IPS-20b (cell line): ENCODE measurements at regions not wholly inside any gene's neighbourhood (a gene's known extent, or its start where the extent isn't known, plus 50 kb on each side); places are given as distances from the start of the nearest gene placed in this dataset.

Experiments used
- H3K27ac ChIP-seq: one replicate; pipeline ENCODE4 v1.5.1; 2013; ENCODE audit warnings: low read length
- H3K27me3 ChIP-seq: 2 replicates; pipeline ENCODE4 v1.6.1; 2013; ENCODE audit warnings: mild to moderate bottlenecking, low read length, inconsistent platforms; ENCODE audit not compliant: insufficient read depth
- H3K36me3 ChIP-seq: 2 replicates; pipeline ENCODE4 v1.6.1; 2013; ENCODE audit warnings: low read depth, mild to moderate bottlenecking, inconsistent platforms, low read length, moderate library complexity; ENCODE audit not compliant: insufficient read depth
- H3K4me1 ChIP-seq: 2 replicates; pipeline ENCODE4 v1.6.1; 2013; ENCODE audit warnings: mild to moderate bottlenecking, control low read depth, inconsistent platforms, low read length, moderate library complexity; ENCODE audit not compliant: insufficient read depth
- H3K4me3 ChIP-seq: 2 replicates; pipeline ENCODE4 v1.5.1; 2013; ENCODE audit warnings: mild to moderate bottlenecking, low read length, inconsistent platforms
- H3K9ac ChIP-seq: 2 replicates; pipeline ENCODE4 v1.6.1; 2013; ENCODE audit warnings: low read depth, mild to moderate bottlenecking, inconsistent platforms, low read length, moderate library complexity
- H3K9me3 ChIP-seq: 2 replicates; pipeline ENCODE4 v1.6.1; 2013; ENCODE audit warnings: mild to moderate bottlenecking, low read depth, low read length, inconsistent platforms; ENCODE audit not compliant: insufficient read depth

DNA sequence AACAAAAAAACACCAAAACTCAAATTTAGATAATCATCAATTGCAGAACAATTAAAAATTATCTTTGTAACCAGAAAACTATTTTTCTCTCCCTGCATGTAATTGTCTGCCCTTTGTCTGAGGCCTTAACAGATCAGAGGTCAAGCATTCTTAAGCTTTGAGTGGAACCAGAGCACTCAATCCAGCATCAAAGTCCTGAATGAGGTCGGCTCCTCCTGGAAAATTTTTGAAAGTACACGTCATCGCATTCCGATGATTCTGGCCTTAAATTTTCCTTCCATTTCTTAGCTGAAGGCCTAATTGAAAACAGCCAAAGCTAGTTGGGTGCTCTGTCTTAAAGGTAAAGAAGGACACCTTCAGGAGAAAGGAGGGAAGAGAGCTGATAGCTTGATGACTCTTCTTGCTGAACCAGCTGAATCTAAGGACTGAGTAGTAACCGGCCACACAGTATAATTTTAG, 510.2 kb upstream of the SULF2 start:
- Histone ChIP-seq H3K9ac (peak overlapping the region; percentile 22; the same call in 1 of the 2 replicates), H3K4me3 (no peak overlapping the region), H3K27ac (no peak overlapping the region), H3K36me3 (no peaks in the 10 kb centered on the region), H3K4me1 (peaks cover 47% of the 10 kb centered on the region), H3K9me3 (peaks cover 6% of the 10 kb centered on the region; the same call in 1 of the 2 replicates), H3K27me3 (no peaks in the 10 kb centered on the region)

DNA sequence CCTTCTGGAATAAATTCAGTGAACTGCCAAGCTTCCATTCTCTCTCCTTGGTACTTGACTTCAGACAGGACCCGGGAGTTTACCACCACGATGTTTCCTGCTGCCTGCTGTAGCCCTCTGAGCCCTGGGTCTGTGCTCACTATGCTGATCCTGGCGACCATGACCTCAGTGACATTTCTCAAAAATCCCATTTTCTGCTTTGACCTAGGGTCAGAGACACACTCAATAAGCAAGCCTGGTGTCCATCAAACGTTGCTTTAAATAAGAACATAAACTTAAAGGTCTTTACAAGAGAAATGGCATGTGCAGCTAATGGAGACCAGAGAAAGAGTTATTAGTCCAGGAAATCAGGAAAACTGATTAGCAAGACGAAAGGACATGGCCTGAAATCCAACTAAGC, 509.7 kb upstream of the SULF2 start:
- peak overlapping the region; percentile 22; the same call in 1 of the 2 replicates for H3K9ac ChIP-seq
- H3K27ac ChIP-seq = no peak overlapping the region
- no peaks in the 10 kb centered on the region for H3K27me3 ChIP-seq
- H3K4me1 ChIP-seq = peaks cover 47% of the 10 kb centered on the region
- H3K9me3 ChIP-seq = peaks cover 6% of the 10 kb centered on the region; the same call in 1 of the 2 replicates
- no peaks in the 10 kb centered on the region for H3K36me3 ChIP-seq
- no peak overlapping the region for H3K4me3 ChIP-seq

DNA sequence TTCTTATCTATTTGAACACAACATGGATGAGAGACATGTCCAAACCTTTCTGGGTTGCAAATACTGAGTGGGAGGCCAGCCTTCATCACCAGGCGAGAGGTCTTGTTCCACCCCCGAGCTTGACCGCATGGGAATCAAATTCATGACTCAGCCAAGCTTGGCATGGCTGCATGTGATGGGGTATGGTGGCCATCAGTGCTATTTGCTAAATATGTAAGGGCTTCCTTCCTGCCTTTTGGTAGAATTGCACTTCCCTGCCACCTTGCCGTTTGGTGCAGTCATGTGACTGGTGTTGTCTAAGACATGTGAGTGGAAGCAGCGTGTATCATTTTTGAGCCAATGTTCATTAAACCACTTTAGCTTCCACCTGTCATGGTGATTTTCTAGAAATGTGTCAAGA, 508.9 kb upstream of the SULF2 start:
- Histone ChIP-seq H3K4me3 (no peak overlapping the region), H3K27me3 (no peaks in the 10 kb centered on the region), H3K9ac (no peak overlapping the region), H3K36me3 (no peaks in the 10 kb centered on the region), H3K9me3 (peaks cover 6% of the 10 kb centered on the region; the same call in 1 of the 2 replicates), H3K27ac (no peak overlapping the region), H3K4me1 (peaks cover 47% of the 10 kb centered on the region)

DNA sequence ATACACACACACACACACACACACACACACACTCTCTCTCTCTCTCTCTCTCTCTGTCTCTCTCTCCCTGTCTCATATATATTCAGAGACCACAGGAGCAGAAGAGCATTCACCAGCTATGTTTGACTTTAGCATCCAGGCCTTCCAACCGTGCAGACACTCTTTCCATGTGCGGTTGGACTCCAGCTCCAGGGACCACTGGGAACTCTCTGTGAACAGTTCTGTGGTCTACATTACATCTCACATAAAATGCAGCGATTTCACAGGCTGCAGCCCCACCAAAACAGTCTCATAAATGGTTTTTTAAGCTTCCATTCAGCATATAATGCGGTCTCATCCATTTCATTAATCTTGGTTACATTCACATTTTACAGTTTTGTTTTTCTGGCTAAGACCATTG, 508.4 kb upstream of the SULF2 start:
- Histone ChIP-seq H3K27me3 (no peaks in the 10 kb centered on the region), H3K27ac (no peak overlapping the region), H3K9ac (no peak overlapping the region), H3K9me3 (peaks cover 6% of the 10 kb centered on the region; the same call in 1 of the 2 replicates), H3K4me1 (peaks cover 47% of the 10 kb centered on the region), H3K36me3 (no peaks in the 10 kb centered on the region), H3K4me3 (no peak overlapping the region)

DNA sequence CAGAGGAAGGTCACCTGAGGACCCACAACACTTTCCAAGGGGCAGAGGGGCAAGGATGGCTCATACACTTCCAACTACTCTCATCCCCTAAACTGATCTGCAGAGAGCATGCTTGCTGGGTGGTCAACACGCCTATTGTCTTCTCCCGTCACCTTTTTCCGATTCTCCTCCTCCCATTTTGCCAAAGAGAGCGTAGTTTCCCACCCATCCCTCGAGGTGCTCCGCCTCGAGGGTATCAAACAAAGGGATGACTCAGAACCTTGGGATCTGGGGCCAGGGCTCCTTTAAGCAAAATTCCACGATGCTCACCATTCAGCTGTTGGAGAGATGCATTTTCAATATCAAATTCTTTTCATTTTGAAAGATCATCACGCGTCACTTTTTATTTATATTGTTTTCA, 507.5 kb upstream of the SULF2 start:
- peak overlapping the region; percentile 15; the same call in 1 of the 2 replicates for H3K4me3 ChIP-seq
- H3K27me3 ChIP-seq = no peaks in the 10 kb centered on the region
- no peak overlapping the region for H3K27ac ChIP-seq
- peaks cover 47% of the 10 kb centered on the region for H3K4me1 ChIP-seq
- H3K9me3 ChIP-seq = peaks cover 2% of the 10 kb centered on the region; the same call in 1 of the 2 replicates
- H3K36me3 ChIP-seq = no peaks in the 10 kb centered on the region
- H3K9ac ChIP-seq = no peak overlapping the region

DNA sequence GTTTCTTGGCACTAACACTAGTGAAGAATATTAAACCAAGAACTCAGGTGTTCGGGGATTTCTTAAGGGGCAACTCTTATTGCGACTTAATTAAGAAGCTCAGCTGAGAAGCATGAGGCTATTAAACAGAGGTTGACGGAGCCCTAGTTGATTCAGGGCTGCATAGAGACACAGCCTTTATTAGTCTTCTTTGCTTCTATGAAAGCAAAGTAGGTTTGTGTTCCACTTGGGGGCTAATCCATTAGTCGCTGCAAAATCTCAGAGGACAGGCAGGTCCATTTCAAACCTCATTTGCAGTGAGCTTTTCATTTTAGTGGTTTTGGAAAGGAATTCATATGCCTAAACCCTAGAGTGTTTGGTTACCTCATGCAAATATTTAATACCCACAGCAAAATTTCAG, 506.6 kb upstream of the SULF2 start:
- no peaks in the 10 kb centered on the region for H3K9me3 ChIP-seq
- no peaks in the 10 kb centered on the region for H3K27me3 ChIP-seq
- H3K9ac ChIP-seq = no peak overlapping the region
- peaks cover 52% of the 10 kb centered on the region for H3K4me1 ChIP-seq
- H3K4me3 ChIP-seq = no peak overlapping the region
- no peaks in the 10 kb centered on the region for H3K36me3 ChIP-seq
- no peak overlapping the region for H3K27ac ChIP-seq

DNA sequence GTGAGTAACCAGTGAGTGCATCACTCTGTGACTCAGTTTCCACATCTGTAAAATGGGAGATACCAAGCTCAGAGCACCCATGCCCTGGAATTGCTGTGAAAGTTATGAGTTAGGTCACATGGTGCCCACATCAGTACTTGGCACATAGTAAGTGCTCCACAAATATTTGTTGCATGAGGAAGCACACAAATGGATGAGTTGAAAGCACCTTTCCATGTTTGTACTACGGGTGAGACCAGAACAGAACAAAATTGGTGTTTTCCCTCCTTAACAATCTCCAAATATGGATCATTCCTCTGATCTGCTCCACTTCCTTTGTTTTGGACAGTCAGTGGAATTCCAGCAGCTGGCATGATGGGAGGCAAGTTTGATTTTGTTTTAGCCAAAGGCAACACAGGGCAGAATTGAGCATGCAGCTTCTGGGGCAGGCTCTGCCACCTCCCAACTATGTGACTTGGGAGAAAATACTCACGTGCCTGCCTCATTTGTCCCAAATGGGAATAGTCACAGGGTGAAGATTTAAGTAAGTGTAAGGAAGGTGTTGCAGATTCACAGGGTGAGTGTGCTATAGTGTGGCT, 503.7 kb upstream of the SULF2 start:
- peaks cover 36% of the 10 kb centered on the region for H3K4me1 ChIP-seq
- no peaks in the 10 kb centered on the region for H3K27me3 ChIP-seq
- no peaks in the 10 kb centered on the region for H3K9me3 ChIP-seq
- no peak overlapping the region for H3K4me3 ChIP-seq
- H3K9ac ChIP-seq = no peak overlapping the region
- H3K36me3 ChIP-seq = no peaks in the 10 kb centered on the region
- no peak overlapping the region for H3K27ac ChIP-seq

DNA sequence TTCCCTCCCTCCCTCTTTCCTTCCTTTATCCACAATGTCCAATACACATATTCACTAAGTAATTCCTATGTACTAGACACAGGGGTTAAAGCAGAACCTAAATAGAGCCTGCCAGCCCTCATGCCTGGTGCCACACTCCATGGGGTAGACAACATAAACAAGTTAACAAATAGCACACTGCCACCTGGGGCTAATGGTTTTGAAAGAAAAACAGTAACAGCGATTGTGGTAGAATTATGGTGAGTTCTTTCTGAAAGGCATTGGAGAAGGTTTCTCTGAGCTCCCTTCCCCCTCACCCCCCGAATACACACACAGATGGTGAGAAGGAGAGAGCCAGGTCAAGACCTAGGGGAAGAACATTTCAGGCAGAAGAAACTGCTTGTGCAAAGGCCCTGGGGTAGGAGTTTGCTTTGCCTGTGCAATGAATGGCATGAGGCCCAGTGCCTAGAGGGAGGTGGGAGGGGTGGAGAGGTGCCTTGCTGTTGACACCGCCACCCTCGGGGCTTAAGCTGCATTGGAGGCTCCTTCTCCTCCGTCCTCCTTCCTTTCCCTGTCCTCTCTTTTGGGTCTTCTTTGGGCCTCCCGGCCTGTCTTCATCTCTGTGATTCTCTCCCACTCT, 502.4 kb upstream of the SULF2 start:
- H3K9me3 ChIP-seq = no peaks in the 10 kb centered on the region
- no peak overlapping the region for H3K9ac ChIP-seq
- peaks cover 26% of the 10 kb centered on the region for H3K4me1 ChIP-seq
- H3K4me3 ChIP-seq = no peak overlapping the region
- no peaks in the 10 kb centered on the region for H3K27me3 ChIP-seq
- no peaks in the 10 kb centered on the region for H3K36me3 ChIP-seq
- no peak overlapping the region for H3K27ac ChIP-seq

DNA sequence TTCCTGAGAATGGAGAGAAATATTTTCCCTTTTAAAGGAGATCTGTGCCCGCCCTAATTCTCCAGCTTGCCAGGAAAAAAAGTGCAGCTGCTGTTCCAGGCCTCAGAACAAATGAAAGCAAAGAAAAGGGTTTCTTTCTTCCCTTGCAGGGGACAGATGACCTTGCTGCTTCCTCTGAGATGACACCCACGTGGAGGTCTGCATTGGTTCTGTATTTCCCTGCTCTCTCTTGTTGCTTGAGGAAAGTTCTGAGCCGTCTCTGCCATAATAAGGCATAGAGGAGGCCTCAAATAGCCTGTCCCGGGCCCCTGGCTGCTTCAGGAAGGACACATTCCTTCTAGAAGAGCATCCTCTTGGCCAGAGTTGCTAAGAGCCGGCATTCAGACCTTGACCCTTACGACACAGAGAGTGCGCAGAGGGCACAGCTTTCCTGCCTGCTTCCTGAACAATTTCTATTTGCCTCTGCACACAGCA, 501.8 kb upstream of the SULF2 start:
- H3K27me3 ChIP-seq = no peaks in the 10 kb centered on the region
- H3K4me1 ChIP-seq = peaks cover 20% of the 10 kb centered on the region; the same call in 1 of the 2 replicates
- H3K9me3 ChIP-seq = no peaks in the 10 kb centered on the region
- no peaks in the 10 kb centered on the region for H3K36me3 ChIP-seq
- H3K4me3 ChIP-seq = no peak overlapping the region
- no peak overlapping the region for H3K9ac ChIP-seq
- H3K27ac ChIP-seq = no peak overlapping the region

DNA sequence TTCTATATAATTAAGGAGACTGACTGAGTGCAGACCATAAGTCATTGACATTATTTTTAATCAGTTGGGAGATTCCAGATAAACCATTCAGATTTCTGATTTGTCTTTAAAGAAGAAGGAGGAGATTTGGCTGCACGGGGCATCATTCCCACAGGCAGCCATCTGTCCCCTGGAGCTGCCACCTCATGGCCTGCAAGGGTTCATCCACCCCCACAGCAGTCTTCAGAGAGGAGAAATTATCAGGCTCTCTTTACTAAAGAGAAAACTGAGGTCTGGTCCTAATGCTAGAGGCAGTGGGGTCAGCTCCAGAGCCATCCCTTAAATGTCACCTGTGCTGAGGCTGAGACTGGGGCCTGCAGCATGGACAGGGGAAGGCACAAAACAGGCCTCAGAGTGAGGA, 501.3 kb upstream of the SULF2 start:
- H3K27ac ChIP-seq = no peak overlapping the region
- H3K4me3 ChIP-seq = no peak overlapping the region
- H3K27me3 ChIP-seq = no peaks in the 10 kb centered on the region
- no peaks in the 10 kb centered on the region for H3K9me3 ChIP-seq
- H3K36me3 ChIP-seq = no peaks in the 10 kb centered on the region
- H3K9ac ChIP-seq = no peak overlapping the region
- peaks cover 16% of the 10 kb centered on the region; the same call in 1 of the 2 replicates for H3K4me1 ChIP-seq

DNA sequence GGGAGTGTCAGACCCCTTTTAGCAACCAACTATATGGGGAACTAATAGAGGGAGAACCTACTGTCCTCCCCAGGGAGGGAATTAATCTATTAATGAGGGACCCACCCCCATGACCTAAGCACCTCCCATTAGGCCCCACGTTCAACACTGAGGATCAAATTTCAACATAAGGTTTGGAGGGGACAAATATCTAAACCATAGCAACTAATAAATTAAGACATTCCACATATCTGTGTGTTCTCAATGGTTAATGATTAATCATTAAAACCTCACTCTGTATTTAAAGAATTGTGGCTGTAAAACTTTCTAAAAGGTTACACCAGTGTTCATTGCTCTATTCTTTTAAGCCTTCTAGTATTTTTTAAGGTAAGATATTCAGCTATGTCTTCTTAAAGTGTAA, 500.4 kb upstream of the SULF2 start:
- H3K27me3 ChIP-seq = no peaks in the 10 kb centered on the region
- no peaks in the 10 kb centered on the region for H3K36me3 ChIP-seq
- H3K4me1 ChIP-seq = 0 out of 2 replicates have a peak, but pooled peaks cover 12% of the 10 kb centered on the region
- no peak overlapping the region for H3K27ac ChIP-seq
- H3K9ac ChIP-seq = no peak overlapping the region
- no peaks in the 10 kb centered on the region for H3K9me3 ChIP-seq
- no peak overlapping the region for H3K4me3 ChIP-seq

DNA sequence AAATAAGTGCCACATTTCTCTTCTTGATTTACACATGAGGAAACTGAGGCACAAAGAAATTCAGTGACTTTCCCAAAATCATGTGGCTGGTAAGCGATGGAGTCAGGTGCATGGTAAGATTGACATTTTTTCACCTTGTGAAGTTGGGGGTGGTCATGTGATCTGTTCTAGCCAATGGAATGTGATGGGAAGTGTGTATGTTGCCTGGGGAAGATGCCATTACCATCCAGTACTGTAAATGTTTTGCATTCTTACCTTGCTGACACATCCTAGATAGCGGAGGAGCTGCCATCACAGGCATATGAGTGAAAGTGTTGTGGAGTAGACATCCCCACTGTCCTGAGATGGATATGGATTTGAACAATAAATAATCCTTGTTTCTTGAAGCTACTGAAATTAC, 499.6 kb upstream of the SULF2 start:
- Histone ChIP-seq H3K27me3 (no peaks in the 10 kb centered on the region), H3K27ac (no peak overlapping the region), H3K36me3 (no peaks in the 10 kb centered on the region), H3K4me3 (no peak overlapping the region), H3K4me1 (0 out of 2 replicates have a peak, but pooled peaks cover 12% of the 10 kb centered on the region), H3K9ac (no peak overlapping the region), H3K9me3 (no peaks in the 10 kb centered on the region)
